IPS-18c (cell line): ENCODE measurements at regions not wholly inside any gene's neighbourhood (a gene's known extent, or its start where the extent isn't known, plus 50 kb on each side); places are given as distances from the start of the nearest gene placed in this dataset.

Experiments
- H3K4me3 ChIP-seq: 2 replicates; pipeline ENCODE4 v1.7.0; 2013; ENCODE audit warnings: low read depth, mild to moderate bottlenecking, low read length, moderate library complexity; ENCODE audit not compliant: insufficient read depth
- H3K9me3 ChIP-seq: one replicate; pipeline ENCODE4 v1.6.1; 2013; ENCODE audit warnings: mild to moderate bottlenecking, low read length, moderate library complexity; ENCODE audit not compliant: control insufficient read depth, insufficient read depth

DNA sequence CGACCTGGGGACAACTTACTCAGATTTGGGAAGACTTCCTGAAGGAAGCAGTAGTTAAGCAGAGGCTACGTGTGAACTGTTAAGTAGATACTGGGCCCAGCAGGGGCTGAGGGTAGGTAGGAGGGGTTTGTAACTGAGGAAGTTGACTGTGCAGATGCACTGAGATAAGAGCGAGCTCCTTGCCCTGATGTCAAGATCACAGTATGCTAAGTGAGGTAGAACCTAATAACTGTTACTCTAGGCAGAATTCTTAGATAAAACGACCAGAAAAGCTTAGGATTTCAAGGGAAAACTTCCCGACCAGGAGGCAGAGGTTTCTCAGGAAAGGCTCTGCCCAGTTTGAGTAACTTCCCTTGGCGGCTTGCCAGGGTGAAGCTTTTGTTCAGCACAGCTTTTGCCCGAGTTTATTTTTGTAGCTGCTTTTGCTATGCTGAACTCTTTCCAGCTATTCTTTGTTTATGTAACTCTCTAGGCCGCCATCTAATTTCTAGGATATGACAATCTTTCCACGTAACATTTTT, 632.1 kb downstream of the DIAPH3 start:
- no peaks in the 10 kb centered on the region for H3K9me3 ChIP-seq
- no peak overlapping the region for H3K4me3 ChIP-seq

DNA sequence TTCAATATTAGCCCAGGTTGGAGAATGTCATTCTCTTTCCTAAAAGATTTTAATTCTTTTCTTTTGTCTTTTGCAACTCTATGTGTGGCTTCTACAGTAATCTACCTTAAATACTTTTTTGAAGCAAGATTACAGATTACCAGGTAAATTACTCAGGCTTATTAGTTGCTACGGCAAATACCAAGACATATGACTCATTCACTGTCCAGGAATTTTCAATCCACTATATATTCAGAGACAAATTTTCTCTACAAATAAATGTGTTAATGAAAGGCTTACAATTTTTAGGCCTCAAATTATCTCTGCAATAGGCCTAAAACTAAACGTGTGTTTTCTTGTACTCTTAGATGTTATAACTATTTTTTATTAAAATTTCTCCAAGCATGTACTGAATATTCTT, 631.3 kb downstream of the DIAPH3 start:
- H3K4me3 ChIP-seq: no peak overlapping the region
- no peaks in the 10 kb centered on the region for H3K9me3 ChIP-seq

DNA sequence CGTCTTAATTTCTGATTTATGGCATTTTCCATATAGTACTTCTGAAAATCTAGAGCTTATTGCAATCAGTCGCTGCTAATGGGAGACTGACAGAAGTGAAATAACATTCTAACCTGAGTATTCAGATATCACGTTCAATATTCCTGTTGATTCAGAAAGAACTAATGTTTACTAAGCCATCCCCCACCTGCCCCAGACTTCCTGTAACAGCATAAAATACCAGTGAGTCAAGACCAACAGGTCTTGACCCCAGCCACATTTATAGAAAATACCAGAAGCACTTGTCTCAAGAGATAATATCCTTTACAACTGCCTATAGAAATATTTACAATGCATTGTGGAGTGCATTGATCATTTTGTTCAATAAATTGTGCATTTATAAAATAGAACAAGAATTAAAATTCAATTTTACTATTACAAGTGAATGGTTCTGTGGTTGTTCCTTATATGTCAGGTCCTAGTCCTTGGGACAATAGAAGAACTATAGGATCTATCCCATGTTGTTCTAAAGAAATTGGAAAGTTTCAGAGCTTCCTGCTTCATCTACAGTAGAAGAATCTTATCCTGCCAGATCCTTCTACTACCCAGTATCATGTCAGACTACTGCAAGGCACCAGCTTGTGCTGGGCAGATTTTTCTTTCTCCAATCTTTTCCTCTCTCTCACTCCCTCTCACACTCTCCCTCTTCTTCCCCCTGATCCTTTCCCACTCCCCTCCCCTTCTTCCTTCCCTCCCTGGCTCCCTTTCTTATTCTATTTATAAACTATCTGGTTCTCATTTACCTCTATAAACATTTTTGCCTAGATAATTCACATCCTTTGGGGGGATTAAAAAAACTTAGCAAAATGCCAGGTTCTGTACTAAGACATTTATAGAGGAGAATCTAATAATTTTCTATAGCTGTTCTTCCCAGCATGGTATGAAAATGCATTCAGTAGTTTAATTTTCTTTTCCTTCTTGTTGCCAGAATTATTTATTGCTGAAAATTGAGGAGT, 629.9 kb downstream of the DIAPH3 start:
- H3K4me3 ChIP-seq: no peak overlapping the region
- no peaks in the 10 kb centered on the region for H3K9me3 ChIP-seq

DNA sequence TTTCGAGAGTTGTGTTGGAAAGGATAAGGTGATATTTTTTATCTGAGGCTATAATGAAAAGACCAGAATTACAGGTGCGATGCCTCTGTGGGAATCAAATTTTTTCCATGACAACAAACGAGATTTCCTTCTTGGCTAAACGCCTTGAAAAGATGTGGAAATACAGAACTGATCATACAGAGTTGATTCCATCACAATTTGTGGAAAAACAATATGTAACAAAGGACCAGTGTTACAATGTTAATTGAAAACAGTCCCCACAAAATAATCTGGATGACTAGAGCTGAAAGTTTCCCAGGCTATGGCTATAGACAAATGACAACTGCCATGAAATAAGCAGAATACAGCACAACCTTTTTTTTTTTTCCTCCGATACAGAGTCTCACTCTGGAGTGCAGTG, 628.9 kb downstream of the DIAPH3 start:
- H3K4me3 ChIP-seq: no peak overlapping the region
- no peaks in the 10 kb centered on the region for H3K9me3 ChIP-seq

DNA sequence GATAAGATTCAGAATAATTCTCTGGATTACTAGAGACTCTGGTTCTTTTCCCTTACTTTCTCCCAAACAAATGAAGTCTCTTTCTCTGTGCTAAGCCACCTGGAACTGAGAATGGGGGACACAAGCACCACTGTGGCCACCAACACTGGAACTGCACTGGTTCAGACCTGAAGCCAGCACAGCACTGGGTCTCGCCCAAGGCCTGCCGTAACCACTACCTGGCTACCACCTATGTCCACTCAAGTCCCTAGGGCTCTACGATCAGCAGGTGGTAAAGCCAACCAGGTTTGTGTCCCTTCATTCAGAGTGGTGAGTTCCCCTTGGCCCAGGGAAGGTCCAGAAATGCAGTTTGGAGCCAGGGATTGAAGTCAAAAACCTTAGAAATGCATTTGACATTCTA, 626.2 kb downstream of the DIAPH3 start:
- Histone ChIP-seq H3K4me3 (no peak overlapping the region), H3K9me3 (no peaks in the 10 kb centered on the region)

DNA sequence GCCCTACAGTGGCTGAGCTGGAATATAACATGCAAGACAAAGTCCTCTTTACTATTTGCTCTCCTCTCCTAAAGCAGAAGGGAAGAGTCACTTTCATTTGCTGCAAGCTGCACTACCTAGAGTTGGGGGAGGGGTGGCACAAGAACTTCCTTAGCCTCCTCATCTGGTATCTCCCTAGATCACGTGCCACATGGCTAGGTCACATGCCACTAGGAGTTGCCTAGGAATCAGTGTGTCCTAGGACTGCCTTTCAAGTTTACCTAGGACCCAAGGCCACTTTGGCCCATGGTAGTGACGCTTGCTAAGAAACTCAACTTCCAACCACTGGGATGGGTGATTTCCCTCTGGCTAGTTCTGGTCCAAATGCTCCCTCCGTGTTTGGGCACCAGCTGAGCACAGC, 625.2 kb downstream of the DIAPH3 start:
- H3K4me3 ChIP-seq: no peak overlapping the region
- H3K9me3 ChIP-seq: no peaks in the 10 kb centered on the region

DNA sequence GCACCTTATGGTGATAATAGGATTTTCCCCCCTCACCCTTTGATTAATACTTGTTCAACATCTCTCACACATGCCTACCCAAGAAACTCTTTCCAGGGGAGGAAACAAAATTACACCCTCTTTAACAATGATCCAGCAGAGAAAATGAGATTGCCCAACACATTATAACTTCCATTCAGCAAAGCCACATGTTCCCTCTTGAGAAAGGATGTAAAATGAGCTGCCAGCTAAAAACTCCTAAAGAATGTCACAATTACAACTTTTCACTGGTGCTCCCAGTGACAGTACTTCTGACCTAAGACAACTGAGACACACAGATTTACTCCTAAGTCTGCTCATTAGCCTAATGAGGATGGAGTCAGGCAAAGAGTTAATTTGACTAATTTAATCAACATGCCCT, 621.4 kb downstream of the DIAPH3 start:
- Histone ChIP-seq H3K4me3 (no peak overlapping the region), H3K9me3 (no peaks in the 10 kb centered on the region)

DNA sequence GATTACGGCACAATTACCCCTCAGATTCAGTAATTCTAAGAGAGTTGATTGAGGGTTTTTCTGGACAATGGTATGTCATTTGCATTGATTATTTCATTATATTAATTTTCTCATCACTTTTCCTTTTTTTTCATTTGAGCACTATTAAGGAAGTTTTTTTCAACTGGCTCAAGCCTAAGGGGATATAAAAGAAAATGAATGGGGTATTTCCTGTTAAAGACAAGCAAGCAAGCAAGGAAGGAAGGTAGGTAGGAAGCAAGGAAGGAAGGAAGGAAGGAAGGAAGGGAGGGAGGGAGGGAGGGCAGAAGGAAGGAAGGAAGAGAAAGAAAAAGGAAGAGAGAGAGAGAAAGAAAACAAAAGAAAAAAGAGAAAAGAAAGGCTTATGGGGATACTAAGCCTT, 620.3 kb downstream of the DIAPH3 start:
- H3K4me3 ChIP-seq: no peak overlapping the region

DNA sequence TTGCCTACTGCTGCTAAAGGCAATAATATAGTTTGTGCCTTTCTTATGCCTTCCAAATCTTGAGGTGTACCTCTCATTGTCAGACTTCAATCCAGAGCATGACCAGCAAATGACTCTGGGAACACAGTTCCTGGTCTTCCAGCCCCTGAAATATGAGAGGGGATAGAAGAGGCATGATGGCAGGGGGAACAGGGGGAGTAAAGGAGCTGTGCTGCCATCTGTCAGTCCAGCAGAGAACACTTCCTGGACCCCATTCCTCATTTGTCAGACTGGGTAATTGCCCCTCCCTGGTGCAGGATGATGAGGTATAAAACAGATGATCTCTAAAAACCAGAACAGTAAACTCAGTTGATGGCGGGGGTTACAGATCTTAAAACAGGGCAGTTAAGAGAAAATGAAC, 618.7 kb downstream of the DIAPH3 start:
- Histone ChIP-seq H3K9me3 (no peaks in the 10 kb centered on the region), H3K4me3 (no peak overlapping the region)

More for the DNA sequence above, 620.3 kb downstream of the DIAPH3 start:
- H3K9me3 ChIP-seq: no peaks in the 10 kb centered on the region

DNA sequence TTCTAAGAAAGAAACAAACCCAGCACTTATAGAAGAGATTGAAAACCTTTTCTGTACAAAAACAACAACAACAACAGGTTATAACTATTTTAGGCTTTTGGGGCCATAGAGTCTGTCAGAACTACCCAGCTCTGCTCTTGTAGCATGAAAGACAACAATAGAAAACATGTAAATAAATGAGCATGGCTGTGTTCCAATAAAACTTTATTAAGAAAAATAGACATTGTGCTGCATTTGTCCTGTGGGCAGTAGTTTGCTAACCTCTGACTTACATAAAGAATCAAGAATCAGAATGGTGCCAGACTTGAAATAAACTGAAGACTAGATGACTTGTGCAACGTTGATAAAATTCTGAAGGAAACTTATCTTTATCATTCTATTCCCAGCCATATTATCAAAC, 617.5 kb downstream of the DIAPH3 start:
- Histone ChIP-seq H3K4me3 (no peak overlapping the region), H3K9me3 (no peaks in the 10 kb centered on the region)

DNA sequence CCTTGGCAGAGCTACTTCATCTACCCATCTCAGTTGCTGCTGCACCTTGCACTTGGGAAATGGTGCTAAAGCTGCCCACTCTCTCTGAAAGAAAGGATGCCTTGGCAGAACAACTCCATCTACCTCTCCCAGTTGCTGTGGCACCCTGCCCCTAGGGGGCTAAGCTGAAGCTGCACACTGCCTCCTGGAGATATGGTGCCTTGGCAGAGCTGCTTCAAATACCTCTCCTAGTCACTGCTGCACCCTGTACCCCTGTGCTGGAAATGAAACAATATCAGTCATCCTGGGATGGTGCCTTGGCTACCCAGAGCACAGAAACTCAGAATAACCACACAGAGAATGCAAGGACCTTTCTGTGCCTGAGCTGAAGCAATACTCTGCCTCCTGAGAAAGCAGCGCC, 615.8 kb downstream of the DIAPH3 start:
- H3K9me3 ChIP-seq: no peaks in the 10 kb centered on the region
- H3K4me3 ChIP-seq: no peak overlapping the region

DNA sequence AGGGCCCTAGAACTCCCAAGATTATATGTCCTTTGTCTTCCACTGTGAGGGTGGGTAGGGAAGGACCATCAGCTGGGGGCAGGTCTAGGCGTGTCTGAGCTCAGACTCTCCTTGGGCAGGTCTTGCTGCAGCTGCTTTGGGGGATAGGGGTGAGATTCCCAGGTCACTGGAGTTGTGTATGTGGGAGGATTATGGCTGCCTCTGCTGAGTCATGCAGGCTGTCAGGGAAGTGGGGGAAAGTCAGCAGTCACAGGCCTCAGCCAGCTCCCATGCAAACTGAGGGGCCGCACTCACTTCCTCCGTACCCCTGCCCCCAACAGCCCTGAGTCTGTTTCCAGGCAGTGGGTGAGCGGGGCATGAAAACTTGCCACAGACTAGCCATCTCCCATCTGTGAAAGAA, 600.8 kb downstream of the DIAPH3 start:
- Histone ChIP-seq H3K4me3 (no peak overlapping the region), H3K9me3 (peaks cover 4% of the 10 kb centered on the region)

DNA sequence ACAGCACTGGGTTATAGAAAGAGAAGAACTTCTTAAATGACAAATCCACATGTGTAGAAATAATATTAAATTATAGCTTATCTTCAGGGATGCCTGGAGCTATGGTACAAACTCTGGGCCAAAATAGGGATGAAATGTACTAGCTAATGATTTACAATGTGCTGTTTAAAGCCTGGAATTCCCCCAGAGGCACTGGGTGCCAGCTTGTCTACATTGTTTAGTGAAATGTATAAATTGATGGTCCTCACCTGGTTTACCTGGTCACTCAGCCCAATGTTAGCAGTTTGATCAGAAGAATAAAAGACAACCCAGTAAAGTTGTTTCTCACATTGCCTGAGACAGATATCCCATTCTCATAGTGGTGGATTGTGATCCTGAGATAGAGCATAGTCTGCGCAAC, 597.2 kb downstream of the DIAPH3 start:
- Histone ChIP-seq H3K9me3 (peaks cover 4% of the 10 kb centered on the region), H3K4me3 (no peak overlapping the region)

DNA sequence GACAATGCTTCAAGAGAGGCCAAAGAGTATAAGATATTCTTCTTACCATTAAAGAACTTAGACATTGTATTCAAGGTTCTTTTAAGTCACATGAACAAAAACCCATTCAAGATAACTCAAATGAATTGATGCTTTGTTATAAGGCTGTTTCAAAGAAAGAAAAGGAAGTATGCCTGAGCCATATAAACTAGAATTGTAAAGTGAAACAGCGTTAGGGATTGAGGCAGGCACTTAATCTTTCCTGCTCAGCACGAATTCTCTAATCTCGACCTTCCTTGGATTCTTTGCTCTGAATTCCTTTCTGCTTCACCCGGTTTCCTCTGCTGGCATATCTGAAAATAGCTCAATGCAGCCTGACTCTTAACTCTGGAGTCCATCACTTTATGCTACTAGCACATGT, 595.4 kb downstream of the DIAPH3 start:
- no peak overlapping the region for H3K4me3 ChIP-seq
- no peaks in the 10 kb centered on the region for H3K9me3 ChIP-seq

DNA sequence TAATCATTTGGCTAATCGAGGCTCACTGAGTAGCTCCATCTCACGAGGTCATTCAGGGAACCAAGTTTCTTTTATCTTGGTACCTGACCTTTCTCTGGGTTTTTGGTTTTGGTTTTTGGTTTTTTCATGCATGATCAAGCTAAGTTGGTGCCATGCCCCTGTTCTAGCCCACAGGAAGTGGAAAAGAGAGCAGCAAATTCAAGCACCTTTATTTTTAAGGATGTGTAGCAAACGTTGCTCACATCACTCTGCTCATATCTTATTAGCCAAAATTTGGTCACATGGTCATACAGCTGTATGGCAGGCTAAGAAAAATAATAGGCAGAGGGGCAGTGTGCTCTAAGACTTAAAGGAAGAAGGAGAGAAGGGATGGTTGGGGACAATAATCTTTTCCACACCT, 593.5 kb downstream of the DIAPH3 start:
- H3K9me3 ChIP-seq: no peaks in the 10 kb centered on the region
- H3K4me3 ChIP-seq: no peak overlapping the region

DNA sequence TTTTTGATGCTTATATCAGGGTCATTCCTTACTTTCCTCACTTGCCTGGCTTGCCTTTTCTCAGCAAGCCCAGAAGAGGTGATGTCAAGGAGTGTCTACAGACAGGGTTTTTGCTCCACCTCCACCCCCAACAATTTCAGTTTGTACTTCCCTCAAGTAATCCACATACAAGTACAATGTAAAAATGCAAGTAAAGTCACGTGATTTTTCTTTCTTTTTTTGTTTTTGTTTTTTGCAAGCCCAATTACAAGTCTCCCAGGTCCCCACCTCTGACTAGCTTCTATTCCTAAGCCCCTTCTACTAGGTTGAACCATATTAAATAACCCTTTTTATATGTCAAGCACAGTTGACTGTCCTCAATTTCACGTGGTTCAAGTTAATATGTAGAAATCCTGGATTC, 579.6 kb downstream of the DIAPH3 start:
- Histone ChIP-seq H3K4me3 (no peak overlapping the region), H3K9me3 (no peaks in the 10 kb centered on the region)

DNA sequence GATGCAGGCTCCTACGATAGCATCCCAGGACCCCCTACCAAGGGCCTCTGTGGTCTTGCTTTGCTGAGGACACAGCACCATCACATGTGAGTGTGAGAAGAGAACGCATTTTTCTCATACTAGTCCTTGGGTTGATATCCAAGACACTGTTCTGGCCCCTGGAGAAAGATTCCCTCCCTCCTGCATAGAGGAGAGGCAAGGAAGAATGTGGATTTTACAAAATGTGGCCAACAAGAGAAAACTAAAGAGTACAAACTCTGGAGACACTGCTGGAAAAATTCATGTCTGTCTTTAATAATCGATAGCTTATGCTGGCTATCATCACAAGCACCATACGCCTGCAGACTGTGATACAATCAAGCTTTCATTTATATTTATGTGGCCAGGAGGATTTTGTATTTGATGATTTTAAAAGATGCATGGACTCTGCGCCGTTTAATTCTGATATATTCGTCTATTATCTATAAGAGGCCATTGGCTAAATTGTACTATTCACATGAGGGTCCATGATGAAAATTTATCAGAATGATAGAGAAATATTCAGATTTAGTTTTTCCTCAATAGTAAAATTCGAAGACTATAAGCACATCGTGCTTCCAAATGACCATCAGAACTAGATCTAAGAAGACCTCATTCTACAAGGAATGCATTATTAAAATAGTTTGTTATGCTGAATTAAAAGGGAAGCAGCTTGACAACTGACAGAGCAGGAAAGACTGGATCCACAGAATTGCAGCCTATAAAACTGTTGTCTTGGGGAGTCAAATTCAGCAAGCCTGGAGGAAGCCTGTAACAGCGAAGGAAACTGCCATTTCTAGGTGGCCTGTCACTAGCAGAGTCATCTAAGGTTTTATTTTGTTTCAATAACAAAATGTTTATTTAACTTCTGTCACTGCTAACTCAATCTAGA, 578.7 kb downstream of the DIAPH3 start:
- no peaks in the 10 kb centered on the region for H3K9me3 ChIP-seq
- H3K4me3 ChIP-seq: no peak overlapping the region

DNA sequence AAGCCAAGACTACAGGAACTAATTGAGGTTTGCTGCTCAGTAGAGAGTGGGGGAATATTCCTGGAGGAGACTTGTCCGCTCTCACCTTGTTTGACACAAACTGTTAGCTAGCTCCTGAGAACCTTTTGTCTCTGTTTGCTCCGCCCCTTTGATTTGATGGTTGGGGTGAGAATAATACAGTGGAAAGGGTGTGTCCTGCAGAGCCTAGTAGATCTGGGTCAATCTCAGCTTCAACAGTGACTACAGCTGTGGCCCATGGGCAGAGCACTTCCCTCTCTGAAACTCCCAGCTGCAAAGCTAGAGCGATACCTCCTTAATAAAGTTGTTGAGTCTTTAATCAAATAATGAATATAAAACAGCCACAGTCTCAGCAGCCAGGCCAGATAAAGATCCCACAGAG, 576.7 kb downstream of the DIAPH3 start:
- no peaks in the 10 kb centered on the region for H3K9me3 ChIP-seq
- H3K4me3 ChIP-seq: no peak overlapping the region
